ENCODE measurements at regions not wholly inside any gene's neighbourhood (a gene's known extent, or its start where the extent isn't known, plus 50 kb on each side); places are given as distances from the start of the nearest gene placed in this dataset.

DNA sequence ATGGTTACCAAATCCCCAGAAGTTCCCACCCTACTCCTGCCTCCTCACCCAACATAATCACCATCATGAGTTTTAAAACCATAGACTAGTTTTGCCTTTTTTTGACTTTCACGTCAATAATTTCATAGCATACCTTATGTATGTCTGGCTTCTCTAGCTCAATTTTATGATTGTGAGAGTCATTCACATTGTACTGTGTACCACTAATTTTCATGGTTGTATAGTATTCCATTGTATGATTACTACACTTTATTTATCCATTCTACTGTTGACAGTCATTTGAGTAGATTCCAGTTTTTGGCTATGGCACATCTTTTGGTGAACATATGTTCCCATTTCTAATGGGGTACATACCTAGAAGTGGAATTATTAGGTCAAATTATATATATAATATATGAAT lies 195.3 kb upstream of the TCF21 start:
- DNase-seq (ENCODE audit: low read depth in 2 of 2), result no peak

- no peak for DNase-seq (ENCODE audit: low read depth in 2 of 2)
Measured at GRCh38 chr6:133697185-133697584, 191.7 kb upstream of the TCF21 start.

DNA sequence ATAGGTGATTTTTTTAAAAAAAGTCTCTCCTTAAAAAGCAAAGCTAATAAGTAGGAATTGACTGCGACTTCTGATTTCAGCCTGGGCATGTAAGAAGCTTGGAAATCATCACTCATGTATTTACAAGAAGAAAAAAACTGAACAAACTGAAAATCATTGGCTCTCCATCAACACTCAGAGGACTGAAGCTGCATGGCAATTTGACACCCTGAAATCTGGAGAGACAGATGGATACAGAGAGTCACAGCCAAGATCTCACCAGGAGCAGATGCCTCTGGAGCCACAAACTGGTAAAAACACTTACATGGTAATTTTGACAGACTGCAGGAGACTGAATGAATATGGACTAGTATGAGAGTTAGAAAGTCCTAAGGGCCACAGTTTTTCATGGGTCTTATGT lies 191.2 kb upstream of the TCF21 start:
- no peak for DNase-seq (ENCODE audit: low read depth in 2 of 2)

DNA sequence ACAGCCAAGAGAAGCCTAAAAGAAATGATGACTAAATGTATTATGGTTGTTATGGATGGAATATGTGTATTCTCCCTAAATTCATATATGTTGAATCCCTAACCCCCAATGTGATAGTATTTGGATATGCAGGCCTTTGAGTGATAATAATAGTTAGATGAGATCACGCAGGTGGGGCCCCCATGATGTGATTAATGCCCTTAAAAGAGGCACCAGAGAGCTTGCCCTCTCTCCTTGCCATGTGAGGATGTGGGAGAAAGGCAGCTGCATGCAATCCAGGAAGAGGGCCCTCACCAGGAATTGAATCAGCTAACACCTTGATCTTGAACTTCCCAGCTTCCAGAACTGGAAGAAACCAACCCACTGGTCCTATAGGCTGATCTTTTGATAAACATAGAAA lies 190.6 kb upstream of the TCF21 start:
- DNase-seq (ENCODE audit: low read depth in 2 of 2), result no peak

GRCh38 chr6:133699741-133700385 lies 189.1 kb upstream of the TCF21 start:
- no peak for DNase-seq (ENCODE audit: low read depth in 2 of 2)

- no peak for DNase-seq (ENCODE audit: low read depth in 2 of 2)
Measured at GRCh38 chr6:133701633-133702331, 187.1 kb upstream of the TCF21 start.

DNA sequence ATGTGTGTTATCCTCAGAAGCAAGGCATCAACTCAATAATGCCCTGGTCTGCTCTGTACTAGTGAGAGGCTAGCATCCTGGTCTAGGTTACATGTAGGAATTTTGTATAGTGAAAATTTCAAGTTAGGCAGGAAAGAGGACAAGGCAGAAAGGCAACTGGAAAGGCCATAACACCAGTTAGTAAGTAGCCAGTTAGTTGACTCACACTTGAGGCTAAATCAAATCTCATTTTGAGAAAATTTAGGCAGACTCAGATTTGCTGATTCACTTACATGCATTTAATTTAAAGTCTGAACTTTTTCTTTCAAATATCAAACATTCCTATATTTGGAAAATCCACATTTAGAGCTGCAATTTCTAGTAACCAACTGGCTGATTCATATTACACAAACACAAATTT lies 184.5 kb upstream of the TCF21 start:
- DNase-seq (ENCODE audit: low read depth in 2 of 2), result no peak

DNA sequence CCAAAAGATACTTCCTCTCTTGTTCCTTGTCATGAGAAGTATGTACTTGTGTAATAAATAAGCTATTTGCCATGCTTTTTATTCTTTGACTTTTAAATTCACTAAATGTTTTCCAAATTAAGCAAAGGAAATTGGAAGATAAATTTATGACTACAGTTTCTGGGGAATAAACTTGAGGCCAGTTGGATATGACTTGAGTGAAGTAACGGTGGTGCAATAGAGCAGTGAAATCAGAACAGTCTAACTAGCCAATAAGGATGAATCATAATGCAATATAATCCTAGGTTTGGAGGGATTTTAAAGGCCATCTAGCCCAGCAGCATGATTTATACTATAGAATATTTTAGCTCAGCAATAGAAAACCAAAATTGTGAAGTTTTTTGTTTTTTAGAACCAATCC lies 183.8 kb upstream of the TCF21 start:
- DNase-seq (ENCODE audit: low read depth in 2 of 2), result no peak

- DNase-seq (ENCODE audit: low read depth in 2 of 2), result no peak
Measured at GRCh38 chr6:133705731-133706130, 183.2 kb upstream of the TCF21 start.

DNA sequence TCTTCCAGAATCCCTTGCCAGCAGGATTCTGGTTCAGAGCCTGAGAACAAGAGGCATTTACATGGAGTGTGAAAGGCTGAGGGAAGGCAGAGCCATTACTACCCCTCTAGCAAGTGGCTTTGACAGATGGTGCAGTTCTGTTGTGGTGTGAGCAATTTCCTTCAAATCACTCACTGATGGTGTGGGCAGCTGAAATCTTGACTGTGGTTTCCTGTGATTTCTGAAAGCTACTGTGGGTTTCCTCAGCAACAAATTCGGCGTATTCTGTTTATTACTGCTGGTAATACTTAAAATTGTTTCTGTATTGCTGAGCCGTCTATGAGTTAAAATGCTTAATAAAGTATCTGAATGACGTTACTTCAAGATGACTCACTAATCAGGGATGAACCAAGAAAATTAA lies 181.5 kb upstream of the TCF21 start:
- DNase-seq (ENCODE audit: low read depth in 2 of 2), result no peak

DNA sequence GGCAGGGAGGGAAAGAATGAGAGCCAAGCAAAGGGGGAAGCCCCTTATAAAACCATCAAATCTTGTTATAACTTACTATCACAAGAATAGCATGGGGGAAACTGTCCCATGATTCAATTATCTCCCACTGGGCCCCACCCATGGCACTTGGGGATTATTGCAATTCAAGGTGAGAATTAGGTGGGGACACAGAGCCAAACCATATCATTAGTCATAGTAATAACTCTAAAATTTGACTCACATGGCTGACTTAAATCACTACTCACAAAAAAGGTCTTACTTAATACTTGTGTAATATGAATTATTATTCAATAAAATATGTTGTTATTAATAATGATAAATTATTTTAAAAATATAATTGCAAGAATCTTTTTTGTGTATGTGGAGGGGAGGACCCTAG lies 178.1 kb upstream of the TCF21 start:
- DNase-seq (ENCODE audit: low read depth in 2 of 2), result no peak

DNA sequence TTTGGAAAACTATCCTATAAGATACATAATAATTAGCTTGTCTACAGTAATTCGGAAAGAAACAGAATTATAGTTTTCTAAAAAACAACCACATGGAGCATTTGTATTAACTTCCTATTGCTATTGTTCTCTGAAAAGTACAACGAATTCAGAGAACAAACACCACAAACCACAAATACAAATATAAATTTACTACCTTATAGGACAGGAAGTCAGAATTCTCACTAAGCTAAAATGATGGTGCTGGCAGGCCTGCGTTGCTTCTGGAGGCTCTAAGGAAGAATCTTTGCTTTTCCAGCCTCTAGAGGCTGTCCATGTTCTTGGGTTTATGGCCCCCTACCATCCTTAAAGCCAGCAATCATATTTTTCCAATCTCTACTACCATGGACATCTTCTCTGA lies 173.6 kb upstream of the TCF21 start:
- DNase-seq (ENCODE audit: low read depth in 2 of 2), result no peak

- DNase-seq (ENCODE audit: low read depth in 2 of 2), result no peak
Measured at GRCh38 chr6:133724726-133725125, 164.2 kb upstream of the TCF21 start.

GRCh38 chr6:133726188-133726587 lies 162.7 kb upstream of the TCF21 start:
- no peak for DNase-seq (ENCODE audit: low read depth in 2 of 2)

GRCh38 chr6:133730881-133731280 lies 158.0 kb upstream of the TCF21 start:
- no peak for DNase-seq (ENCODE audit: low read depth in 2 of 2)

- DNase-seq (ENCODE audit: low read depth in 2 of 2), result no peak
Measured at GRCh38 chr6:133740218-133740617, 148.7 kb upstream of the TCF21 start.

DNA sequence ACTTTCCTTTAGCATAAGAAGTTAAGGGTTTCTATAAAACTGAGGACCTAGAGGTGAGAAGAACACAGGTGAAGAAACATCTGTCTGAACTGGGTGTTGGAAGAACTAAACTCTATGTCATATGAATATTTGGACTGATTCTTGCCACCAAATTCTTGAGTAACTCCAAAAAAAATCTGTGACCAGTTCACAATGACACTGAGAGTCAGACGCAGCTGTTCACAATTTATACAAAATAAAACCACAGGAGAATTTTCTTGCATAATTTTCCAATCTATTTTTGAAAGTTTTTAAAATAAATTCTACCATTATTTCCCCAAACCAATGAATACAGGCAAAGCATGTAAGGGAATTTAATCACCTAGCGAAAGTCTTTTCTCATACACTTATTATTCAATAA lies 148.1 kb upstream of the TCF21 start:
- no peak for DNase-seq (ENCODE audit: low read depth in 2 of 2)

- DNase-seq (ENCODE audit: low read depth in 2 of 2), result no peak
Measured at GRCh38 chr6:133741375-133741861, 147.5 kb upstream of the TCF21 start.

DNA sequence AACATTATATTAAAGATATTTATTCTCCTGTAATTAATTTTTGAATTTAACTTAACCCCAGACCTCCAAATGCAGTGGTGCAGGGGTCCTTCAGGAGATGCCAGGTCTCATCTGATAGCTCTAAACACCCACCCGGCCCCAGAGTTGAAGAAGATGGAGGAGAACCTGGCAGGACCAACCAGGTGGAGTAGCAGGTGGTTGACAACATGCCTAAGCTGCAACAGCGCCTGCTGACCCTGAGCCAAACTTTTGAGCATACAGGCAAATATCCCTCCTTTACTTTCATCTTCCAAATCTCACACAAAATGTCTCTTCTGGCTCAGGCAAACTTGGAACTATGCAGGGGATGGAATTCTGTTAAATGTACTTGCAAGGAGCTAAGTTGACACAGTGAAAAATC lies 145.3 kb upstream of the TCF21 start:
- no peak for DNase-seq (ENCODE audit: low read depth in 2 of 2)

DNA sequence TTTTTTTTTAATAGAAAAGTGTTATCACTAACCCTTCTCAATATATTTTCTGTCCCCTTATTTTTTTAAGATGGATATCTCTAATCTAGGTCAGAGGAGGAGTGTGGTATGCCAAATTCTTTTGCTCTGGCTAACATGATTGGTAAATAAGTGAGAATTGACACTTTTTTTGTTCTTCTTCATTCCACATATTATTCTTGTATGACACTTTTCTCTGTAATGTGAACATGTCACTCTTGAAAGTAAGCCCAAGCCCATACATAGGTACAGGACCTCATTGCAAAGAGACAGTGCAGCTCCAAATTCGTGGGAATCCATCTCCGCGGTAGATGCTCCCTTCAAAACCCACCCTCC lies 142.5 kb upstream of the TCF21 start:
- no peak for DNase-seq (ENCODE audit: low read depth in 2 of 2)

DNA sequence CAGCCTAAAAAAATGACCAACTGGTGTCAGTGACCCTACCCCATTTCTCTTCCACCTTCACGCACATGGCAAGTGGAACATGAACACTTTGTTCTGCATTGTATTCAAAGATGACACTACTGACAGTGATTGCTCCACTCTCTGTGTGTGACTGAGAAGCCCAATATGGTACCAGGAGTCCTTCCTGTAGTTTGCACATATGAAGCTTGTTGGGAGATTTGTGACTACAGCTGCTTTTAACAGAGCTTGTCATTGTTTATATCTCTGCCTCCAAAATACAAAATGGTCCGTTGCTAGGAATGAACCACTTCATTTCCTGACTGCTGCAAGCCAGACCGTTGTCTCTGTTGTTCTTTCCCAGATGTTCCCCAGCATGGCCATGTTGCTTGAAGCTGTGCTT lies 140.3 kb upstream of the TCF21 start:
- DNase-seq (ENCODE audit: low read depth in 2 of 2), result no peak

DNA sequence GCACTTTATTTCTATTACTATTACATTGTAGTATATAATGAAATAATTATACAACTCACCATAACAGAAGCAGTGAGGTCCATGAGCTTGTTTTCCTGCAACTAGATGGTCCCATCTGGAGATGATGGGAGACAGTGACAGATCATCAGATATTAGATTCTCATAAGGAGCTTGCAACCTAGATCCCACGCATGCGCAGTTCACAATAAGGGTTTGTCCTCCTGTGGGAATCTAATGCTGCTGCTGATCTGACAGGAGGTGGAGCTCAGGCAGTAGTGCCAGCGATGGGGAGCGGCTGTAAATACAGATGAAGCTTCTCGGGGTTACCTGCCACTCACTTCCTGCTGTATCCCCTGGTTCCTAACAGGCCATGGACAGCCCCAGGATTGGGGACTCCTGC lies 139.5 kb upstream of the TCF21 start:
- no peak for DNase-seq (ENCODE audit: low read depth in 2 of 2)

DNA sequence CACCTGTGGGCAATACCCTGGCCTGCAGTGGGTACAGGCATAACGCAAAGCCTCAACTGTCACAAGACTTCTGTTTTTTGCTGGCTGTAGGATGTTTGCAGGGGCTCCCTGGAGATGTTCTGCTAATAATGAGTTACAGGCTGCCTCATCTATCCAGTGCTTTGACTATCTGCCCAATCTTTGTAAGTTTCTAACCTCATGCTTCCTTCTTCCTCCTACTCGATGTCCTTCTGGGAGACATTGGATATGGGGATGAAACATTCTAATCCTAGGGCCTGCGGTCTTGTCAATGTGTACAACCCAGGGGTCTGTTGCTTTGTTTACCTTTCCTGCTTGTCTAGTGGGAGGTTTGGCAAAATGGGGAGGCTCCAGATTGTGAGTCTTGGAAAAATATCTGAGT lies 136.8 kb upstream of the TCF21 start:
- DNase-seq (ENCODE audit: low read depth in 2 of 2), result no peak

- no peak for DNase-seq (ENCODE audit: low read depth in 2 of 2)
Measured at GRCh38 chr6:133753756-133754155, 135.2 kb upstream of the TCF21 start.
